ENCODE measurements at regions not wholly inside any gene's neighbourhood (a gene's known extent, or its start where the extent isn't known, plus 50 kb on each side); places are given as distances from the start of the nearest gene placed in this dataset.
"Not testable (repeated sequence)": the region's sequence is repeated elsewhere in the genome, so short reads cannot be mapped to it uniquely, and the experiment has no call there.

- DNase-seq (ENCODE audit: low spot score): no peak
Observed at GRCh38 chr10:108615576-108616320, 1307.6 kb downstream of the XPNPEP1 start.

- DNase-seq (ENCODE audit: low spot score): no peak
Observed at GRCh38 chr10:108612485-108612884, 1310.8 kb downstream of the XPNPEP1 start.

GRCh38 chr10:108608860-108609259, 1314.5 kb downstream of the XPNPEP1 start:
- DNase-seq (ENCODE audit: low spot score): no peak

GRCh38 chr10:108601851-108602250, 1321.5 kb downstream of the XPNPEP1 start:
- DNase-seq (ENCODE audit: low spot score): no peak

GRCh38 chr10:108600511-108600910, 1322.8 kb downstream of the XPNPEP1 start:
- not testable (repeated sequence) for DNase-seq (ENCODE audit: low spot score)

- not testable (repeated sequence) for DNase-seq (ENCODE audit: low spot score)
Observed at GRCh38 chr10:108599317-108599716, 1324.0 kb downstream of the XPNPEP1 start.

- DNase-seq (ENCODE audit: low spot score): no peak
Observed at GRCh38 chr10:108598831-108599230, 1324.5 kb downstream of the XPNPEP1 start.

GRCh38 chr10:108598320-108598695, 1325.0 kb downstream of the XPNPEP1 start:
- no peak for DNase-seq (ENCODE audit: low spot score)

GRCh38 chr10:108597657-108598319, 1325.5 kb downstream of the XPNPEP1 start:
- DNase-seq (ENCODE audit: low spot score): no peak

GRCh38 chr10:108597031-108597430, 1326.3 kb downstream of the XPNPEP1 start:
- DNase-seq (ENCODE audit: low spot score): no peak

GRCh38 chr10:108592956-108593355, 1330.4 kb downstream of the XPNPEP1 start:
- DNase-seq (ENCODE audit: low spot score): no peak

GRCh38 chr10:108591417-108591816, 1331.9 kb downstream of the XPNPEP1 start:
- no peak for DNase-seq (ENCODE audit: low spot score)

- DNase-seq (ENCODE audit: low spot score): no peak
Observed at GRCh38 chr10:108586424-108586823, 1336.9 kb downstream of the XPNPEP1 start.

GRCh38 chr10:108583877-108584276, 1339.4 kb downstream of the XPNPEP1 start:
- no peak for DNase-seq (ENCODE audit: low spot score)

- DNase-seq (ENCODE audit: low spot score): no peak
Observed at GRCh38 chr10:108582888-108583287, 1340.4 kb downstream of the XPNPEP1 start.

- no peak for DNase-seq (ENCODE audit: low spot score)
Observed at GRCh38 chr10:108582387-108582786, 1340.9 kb downstream of the XPNPEP1 start.

- DNase-seq (ENCODE audit: low spot score): no peak
Observed at GRCh38 chr10:108578258-108578657, 1345.1 kb downstream of the XPNPEP1 start.

GRCh38 chr10:108574233-108574632, 1349.1 kb downstream of the XPNPEP1 start:
- DNase-seq (ENCODE audit: low spot score): no peak

GRCh38 chr10:108568824-108569223, 1354.5 kb downstream of the XPNPEP1 start:
- DNase-seq (ENCODE audit: low spot score): no peak

GRCh38 chr10:108567899-108568752, 1355.2 kb downstream of the XPNPEP1 start:
- DNase-seq (ENCODE audit: low spot score): no peak

GRCh38 chr10:108566316-108567107, 1356.8 kb downstream of the XPNPEP1 start:
- no peak for DNase-seq (ENCODE audit: low spot score)

Measured in mesenteric fat pad (tissue), 1 donor.